ENCODE measurements at regions not wholly inside any gene's neighbourhood (a gene's known extent, or its start where the extent isn't known, plus 50 kb on each side); places are given as distances from the start of the nearest gene placed in this dataset.

DNA sequence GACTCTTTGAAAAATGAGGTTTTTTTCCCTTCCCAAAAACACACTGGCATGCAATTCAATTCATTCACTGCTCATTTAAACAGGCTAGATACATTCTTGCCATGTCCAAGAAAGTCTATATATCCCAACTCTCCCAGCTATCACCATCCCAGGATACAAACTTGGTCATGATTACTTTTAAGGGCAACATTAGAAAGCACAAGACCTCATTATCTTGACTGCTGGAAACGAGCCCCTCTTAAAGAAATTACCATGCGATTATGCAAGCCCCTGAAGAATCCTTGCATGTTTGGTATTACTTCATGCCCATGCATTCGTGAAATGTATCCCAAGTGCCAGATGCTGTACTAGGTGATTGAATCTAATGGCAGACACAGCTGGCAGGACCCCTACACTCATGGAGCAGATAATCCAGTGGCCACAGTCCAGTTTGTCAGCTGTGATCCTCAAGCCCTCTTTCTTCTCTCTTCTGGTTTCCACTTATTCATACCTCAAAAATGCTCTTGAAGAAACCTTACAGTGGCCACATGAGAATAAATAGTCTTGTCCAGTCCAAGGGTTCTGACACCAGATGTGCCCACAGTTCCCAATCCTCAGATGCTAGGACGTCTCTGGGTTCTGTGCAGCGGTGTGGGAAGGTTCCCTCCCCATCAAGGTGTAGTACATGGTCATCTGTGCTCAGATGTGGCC is 103.7 kb upstream of the HABP2 start:
- Mint-ChIP-seq H3K36me3 (no peaks in the 10 kb centered on the region), H3K27me3 (peaks cover 43% of the 10 kb centered on the region), H3K4me1 (no peaks in the 10 kb centered on the region), H3K27ac (no peak overlapping the region), H3K9me3 (no peaks in the 10 kb centered on the region), H3K4me3 (no peak overlapping the region)
- no peak for ATAC-seq

DNA sequence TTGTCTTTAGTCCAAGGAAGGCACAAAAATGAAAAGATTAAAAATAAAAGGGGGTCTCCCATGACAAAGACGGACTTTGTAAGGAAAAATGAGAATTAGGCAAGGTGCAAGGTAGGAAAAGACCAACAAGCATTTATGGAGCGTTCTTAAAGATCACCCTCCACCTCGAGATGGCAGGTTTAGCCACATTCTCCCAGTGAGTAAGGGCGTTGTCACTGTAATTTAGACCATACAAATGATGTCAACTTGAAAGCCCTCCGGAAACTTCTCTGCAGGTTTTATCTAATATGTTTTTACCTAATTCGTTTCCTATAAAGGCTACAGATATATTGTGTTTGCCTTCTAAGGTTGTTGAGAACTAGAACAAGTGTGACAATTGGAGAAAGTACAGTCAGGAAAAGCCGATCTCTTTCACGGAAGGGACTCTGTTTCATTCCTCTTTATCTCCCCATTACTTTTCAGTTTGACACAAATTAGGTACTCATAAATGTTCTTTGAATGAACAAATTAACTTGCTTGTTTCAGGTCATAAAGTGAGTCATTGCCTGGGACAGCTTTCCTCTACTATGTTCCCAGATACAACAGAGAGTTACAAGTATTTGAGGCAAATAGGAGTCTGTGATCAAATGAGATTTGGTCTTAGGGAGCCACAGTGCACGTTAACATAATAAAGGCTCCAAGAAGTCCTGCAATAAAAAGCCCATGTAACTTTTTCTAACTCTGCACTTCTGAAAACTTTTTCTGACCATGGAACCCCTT is 102.6 kb upstream of the HABP2 start:
- Mint-ChIP-seq H3K27ac (no peak overlapping the region), H3K36me3 (no peaks in the 10 kb centered on the region), H3K4me3 (no peak overlapping the region), H3K4me1 (no peaks in the 10 kb centered on the region), H3K27me3 (peaks cover 41% of the 10 kb centered on the region), H3K9me3 (no peaks in the 10 kb centered on the region)
- ATAC-seq = no peak

DNA sequence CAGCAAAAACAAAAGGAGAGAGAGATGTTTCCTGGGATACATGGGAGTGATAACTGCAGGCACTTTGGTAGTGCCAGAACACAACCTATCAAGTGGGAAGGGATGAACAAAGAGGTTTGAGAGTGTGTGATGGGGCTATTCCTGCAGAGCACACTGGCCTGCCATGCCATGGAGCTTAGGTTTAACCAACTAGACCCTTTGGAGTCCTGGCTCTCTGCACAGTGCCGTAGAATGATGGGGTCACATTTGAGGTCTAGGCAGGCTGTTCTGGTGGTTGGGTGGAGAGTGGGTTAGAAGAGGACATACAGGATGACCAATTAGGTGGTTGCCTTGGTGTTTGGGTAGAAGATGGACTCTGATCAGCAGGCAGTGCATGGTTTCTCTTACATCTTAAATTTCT is 101.9 kb upstream of the HABP2 start:
- no peak for ATAC-seq
- Mint-ChIP-seq H3K27ac (no peak overlapping the region), H3K9me3 (no peaks in the 10 kb centered on the region), H3K36me3 (no peaks in the 10 kb centered on the region), H3K4me3 (no peak overlapping the region), H3K4me1 (no peaks in the 10 kb centered on the region), H3K27me3 (peaks cover 35% of the 10 kb centered on the region)

- Mint-ChIP-seq H3K27ac (no peak overlapping the region), H3K27me3 (peaks cover 35% of the 10 kb centered on the region), H3K4me3 (no peak overlapping the region), H3K4me1 (no peaks in the 10 kb centered on the region), H3K36me3 (no peaks in the 10 kb centered on the region), H3K9me3 (no peaks in the 10 kb centered on the region)
- ATAC-seq = no peak
Measured at GRCh38 chr10:113452146-113452845, 100.6 kb upstream of the HABP2 start.

- ATAC-seq = no peak
Measured at GRCh38 chr10:113453351-113453750, 99.5 kb upstream of the HABP2 start.

GRCh38 chr10:113454341-113455061 is 98.4 kb upstream of the HABP2 start:
- no peak for ATAC-seq
- Mint-ChIP-seq H3K27ac (no peak overlapping the region), H3K36me3 (no peaks in the 10 kb centered on the region), H3K9me3 (no peaks in the 10 kb centered on the region), H3K4me3 (no peak overlapping the region), H3K27me3 (peaks cover 48% of the 10 kb centered on the region), H3K4me1 (no peaks in the 10 kb centered on the region)

More at GRCh38 chr10:113453351-113453750, 99.5 kb upstream of the HABP2 start:
- H3K27me3 Mint-ChIP-seq = peaks cover 40% of the 10 kb centered on the region
- no peak overlapping the region for H3K4me3 Mint-ChIP-seq
- no peak overlapping the region for H3K27ac Mint-ChIP-seq
- no peaks in the 10 kb centered on the region for H3K9me3 Mint-ChIP-seq
- no peaks in the 10 kb centered on the region for H3K36me3 Mint-ChIP-seq
- no peaks in the 10 kb centered on the region for H3K4me1 Mint-ChIP-seq

DNA sequence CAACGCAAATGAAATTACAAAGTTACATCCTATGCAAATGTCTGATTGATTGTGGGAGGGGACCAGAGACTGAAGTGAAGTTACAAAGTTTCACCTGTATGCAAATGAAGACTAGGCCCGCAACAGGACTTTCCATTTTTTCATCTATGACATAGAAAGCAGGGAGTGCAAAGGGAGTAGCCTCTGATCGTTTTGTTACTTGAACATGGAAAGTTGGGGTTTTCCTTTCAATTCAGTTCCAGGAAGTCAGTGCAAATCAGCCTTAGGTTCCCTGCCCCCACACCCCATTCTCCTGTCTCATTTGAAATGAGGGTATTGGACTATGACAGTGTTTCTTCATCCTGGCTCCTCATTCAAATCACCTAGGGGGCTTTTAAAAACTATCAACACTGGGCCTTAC is 96.9 kb upstream of the HABP2 start:
- no peaks in the 10 kb centered on the region for H3K4me1 Mint-ChIP-seq

DNA sequence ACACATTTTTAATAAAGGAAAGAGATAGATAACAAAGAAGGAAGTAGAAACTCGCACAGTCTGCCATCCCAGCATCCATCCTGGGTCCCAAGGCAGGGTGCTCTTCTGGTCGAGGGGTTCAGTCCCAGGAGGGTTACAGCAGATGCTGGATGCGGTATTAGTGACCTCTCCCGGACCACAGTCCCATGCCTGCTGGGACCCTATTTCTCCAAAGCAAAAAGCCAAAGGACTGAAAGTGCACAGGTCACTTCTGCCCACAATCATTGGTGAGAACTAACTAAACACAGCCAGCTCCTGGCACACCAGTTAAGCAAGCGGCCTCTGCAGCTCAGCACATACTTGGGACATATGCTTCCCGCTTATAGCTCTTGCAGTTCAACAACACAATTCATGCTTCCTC is 96.1 kb upstream of the HABP2 start:
- H3K27ac Mint-ChIP-seq = no peak overlapping the region
- no peaks in the 10 kb centered on the region for H3K9me3 Mint-ChIP-seq
- H3K4me3 Mint-ChIP-seq = no peak overlapping the region
- H3K4me1 Mint-ChIP-seq = no peaks in the 10 kb centered on the region
- peaks cover 53% of the 10 kb centered on the region for H3K27me3 Mint-ChIP-seq
- no peaks in the 10 kb centered on the region for H3K36me3 Mint-ChIP-seq
- ATAC-seq = no peak

More for the DNA sequence above, 96.9 kb upstream of the HABP2 start:
- peaks cover 48% of the 10 kb centered on the region for H3K27me3 Mint-ChIP-seq
- H3K36me3 Mint-ChIP-seq = no peaks in the 10 kb centered on the region
- H3K27ac Mint-ChIP-seq = no peak overlapping the region
- H3K4me3 Mint-ChIP-seq = no peak overlapping the region
- no peaks in the 10 kb centered on the region for H3K9me3 Mint-ChIP-seq
- no peak for ATAC-seq

- Mint-ChIP-seq H3K4me1 (no peaks in the 10 kb centered on the region), H3K27ac (no peak overlapping the region), H3K4me3 (no peak overlapping the region), H3K9me3 (no peaks in the 10 kb centered on the region), H3K27me3 (peaks cover 53% of the 10 kb centered on the region), H3K36me3 (no peaks in the 10 kb centered on the region)
- ATAC-seq = no peak
Measured at GRCh38 chr10:113457408-113457807, 95.4 kb upstream of the HABP2 start.

GRCh38 chr10:113458451-113458850 is 94.4 kb upstream of the HABP2 start:
- no peak overlapping the region for H3K27ac Mint-ChIP-seq

GRCh38 chr10:113458944-113459343 is 93.9 kb upstream of the HABP2 start:
- ATAC-seq = no peak
- Mint-ChIP-seq H3K4me3 (no peak overlapping the region), H3K36me3 (no peaks in the 10 kb centered on the region), H3K27me3 (peaks cover 46% of the 10 kb centered on the region), H3K9me3 (no peaks in the 10 kb centered on the region), H3K4me1 (no peaks in the 10 kb centered on the region), H3K27ac (no peak overlapping the region)

More at GRCh38 chr10:113458451-113458850, 94.4 kb upstream of the HABP2 start:
- no peak for ATAC-seq
- Mint-ChIP-seq H3K4me3 (no peak overlapping the region), H3K36me3 (no peaks in the 10 kb centered on the region), H3K9me3 (no peaks in the 10 kb centered on the region), H3K4me1 (no peaks in the 10 kb centered on the region), H3K27me3 (peaks cover 51% of the 10 kb centered on the region)

DNA sequence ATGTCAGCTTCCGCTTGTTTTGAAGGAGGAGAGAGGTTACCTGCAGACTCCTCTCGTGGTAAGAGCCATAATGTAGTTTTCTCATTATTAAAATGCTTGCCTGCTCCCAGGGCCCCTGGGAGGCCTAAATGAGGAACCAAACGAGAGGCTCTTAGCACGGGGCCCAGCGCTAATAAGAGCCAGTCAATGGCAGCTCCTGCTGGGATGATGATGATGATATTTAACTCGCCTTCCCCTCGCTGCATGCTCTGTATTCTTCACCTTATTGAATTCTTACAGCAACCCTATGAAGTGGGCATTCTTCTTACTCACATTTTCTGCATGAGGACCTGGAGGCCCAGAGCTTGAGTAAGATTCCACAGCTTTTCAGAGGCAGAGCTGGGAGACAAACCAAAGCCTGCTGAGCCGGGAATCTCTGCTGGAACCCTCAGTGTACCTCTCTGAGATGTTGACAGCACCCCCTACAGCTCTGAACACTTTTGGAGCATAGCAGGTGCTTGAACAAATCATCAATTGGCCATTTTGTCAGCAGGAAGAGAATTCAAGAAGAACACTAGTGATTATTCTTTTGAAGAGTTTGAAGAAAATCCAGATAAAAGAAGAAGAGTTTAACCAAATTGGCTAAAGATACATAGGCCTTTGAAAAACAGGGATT is 93.1 kb upstream of the HABP2 start:
- Mint-ChIP-seq H3K27me3 (peaks cover 38% of the 10 kb centered on the region), H3K4me3 (no peak overlapping the region), H3K36me3 (no peaks in the 10 kb centered on the region), H3K9me3 (no peaks in the 10 kb centered on the region), H3K27ac (no peak overlapping the region), H3K4me1 (no peaks in the 10 kb centered on the region)
- ATAC-seq = no peak

- Mint-ChIP-seq H3K27ac (no peak overlapping the region), H3K27me3 (peaks cover 35% of the 10 kb centered on the region), H3K4me1 (no peaks in the 10 kb centered on the region), H3K36me3 (no peaks in the 10 kb centered on the region), H3K4me3 (no peak overlapping the region), H3K9me3 (no peaks in the 10 kb centered on the region)
- ATAC-seq = no peak
Measured at GRCh38 chr10:113463083-113463482, 89.8 kb upstream of the HABP2 start.

DNA sequence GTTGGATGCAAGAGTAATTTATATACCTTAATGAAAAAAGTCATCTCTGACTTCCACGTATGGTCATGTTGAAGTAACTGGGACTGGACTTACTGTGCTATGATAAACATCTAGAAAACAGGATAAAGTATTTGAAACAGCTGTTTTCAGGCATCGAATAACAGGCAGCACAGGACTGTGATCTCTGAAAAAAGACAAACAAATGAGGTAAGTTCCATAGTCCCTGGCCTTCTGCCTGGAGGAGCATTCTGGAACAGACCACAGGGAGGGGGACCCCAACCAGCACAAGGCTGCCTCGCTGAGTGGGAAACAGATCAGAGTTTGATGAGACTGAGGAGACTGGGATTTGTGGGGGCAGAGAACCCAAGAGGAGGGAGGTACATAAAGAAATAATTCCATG is 89.1 kb upstream of the HABP2 start:
- no peak for ATAC-seq
- Mint-ChIP-seq H3K27me3 (peaks cover 28% of the 10 kb centered on the region), H3K4me3 (no peak overlapping the region), H3K9me3 (no peaks in the 10 kb centered on the region), H3K4me1 (no peaks in the 10 kb centered on the region), H3K27ac (no peak overlapping the region), H3K36me3 (no peaks in the 10 kb centered on the region)

GRCh38 chr10:113469796-113470195 is 83.1 kb upstream of the HABP2 start:
- Mint-ChIP-seq H3K27me3 (peaks cover 6% of the 10 kb centered on the region), H3K4me3 (no peak overlapping the region), H3K9me3 (peaks cover 6% of the 10 kb centered on the region), H3K36me3 (no peaks in the 10 kb centered on the region), H3K27ac (no peak overlapping the region), H3K4me1 (no peaks in the 10 kb centered on the region)
- no peak for ATAC-seq

Data from stimulated activated memory B cell treated with anti-CD40 and anti-IgM and Interleukin-4, amounts not matched to agents 10 μg/mL and 1 μg/mL and 100 μg/mL, for 72 hours (primary cell).